Stimulated activated CD4-positive, alpha-beta T cell treated with anti-CD3 and anti-CD28 coated beads, Interleukin-4, amount 100 ng/mL, for 24 hours (primary cell): ENCODE measurements at regions not wholly inside any gene's neighbourhood (a gene's known extent, or its start where the extent isn't known, plus 50 kb on each side); places are given as distances from the start of the nearest gene placed in this dataset.

Experiments used
- DNase-seq: peaks from one replicate; pipeline ENCODE4 v3.0.0-alpha.2; 2020

DNA sequence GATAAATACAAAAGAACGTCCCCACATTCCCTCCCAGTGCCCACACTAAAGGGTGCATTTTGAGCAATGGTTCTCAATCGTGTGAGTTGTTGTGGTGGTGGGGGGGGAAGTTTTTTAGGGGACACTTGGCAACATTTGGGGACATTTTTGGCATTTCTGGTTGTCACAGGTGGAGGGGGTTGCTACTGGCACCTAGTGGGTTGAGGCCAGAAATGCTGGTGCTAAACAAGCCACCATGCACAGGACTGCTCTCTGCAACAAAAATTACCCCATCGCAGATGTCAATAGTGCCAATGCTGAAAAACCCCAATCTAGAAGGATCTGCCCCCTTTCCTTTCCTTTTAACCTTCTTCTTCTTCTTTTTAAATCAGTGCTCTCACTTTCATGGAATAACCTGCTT is 453.3 kb downstream of the TSHZ3 start:
- DNase-seq, result no peak

DNA sequence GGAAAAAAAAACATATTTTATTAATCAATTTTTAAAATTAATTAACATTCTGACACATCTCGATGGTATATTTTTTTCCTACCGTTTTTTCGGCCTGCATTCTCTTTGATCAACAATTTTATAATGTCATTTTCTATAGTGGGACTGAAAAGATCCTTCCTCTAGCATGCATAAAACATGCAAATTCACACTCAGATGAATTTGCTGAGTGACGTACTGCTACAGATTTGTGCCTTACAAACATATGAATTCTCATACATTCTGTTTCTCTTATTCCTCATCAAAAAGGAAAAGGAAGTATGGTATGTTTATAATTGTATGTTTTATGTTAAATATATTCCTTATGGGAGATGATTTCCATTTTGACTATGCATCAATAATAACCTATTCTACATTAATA is 458.2 kb downstream of the TSHZ3 start:
- DNase-seq, result no peak

DNA sequence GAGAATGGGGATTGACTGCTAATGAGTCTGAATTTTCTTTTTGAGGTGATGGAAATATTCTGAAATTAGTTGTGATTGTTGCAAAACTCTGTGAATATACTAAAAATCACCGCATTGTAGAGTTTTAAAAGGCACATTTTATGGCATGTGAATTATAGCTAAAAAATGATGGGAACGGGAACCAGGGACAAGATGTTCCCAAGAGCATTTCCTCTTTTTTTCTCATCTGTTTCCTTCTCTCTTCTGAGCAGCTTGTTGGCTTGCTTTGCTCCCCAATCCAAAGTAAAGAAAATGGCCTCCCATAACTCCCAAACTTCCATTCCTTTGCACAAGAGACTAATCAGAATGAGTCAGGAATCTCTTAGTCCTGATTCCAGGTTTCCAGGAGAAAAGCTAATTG is 459.2 kb downstream of the TSHZ3 start:
- DNase-seq, result no peak

DNA sequence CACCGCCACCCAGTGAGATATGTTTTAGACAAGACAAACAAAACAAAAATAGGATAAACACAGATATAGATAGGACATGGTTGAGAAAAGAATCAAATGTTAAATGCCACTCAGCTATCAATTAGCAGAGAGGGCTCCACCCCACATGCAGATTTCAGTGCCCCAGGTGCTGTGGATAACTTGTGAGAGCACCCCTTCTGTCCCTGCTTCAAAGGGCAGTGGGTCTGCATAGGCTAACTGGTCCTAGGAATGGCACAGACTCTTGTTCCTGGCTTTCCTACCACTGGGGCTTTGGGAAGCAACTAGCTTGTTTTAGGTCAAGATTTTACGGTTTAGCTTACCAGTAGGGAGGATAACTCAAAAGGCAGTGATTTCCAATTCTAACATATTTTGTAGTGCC is 460.3 kb downstream of the TSHZ3 start:
- DNase-seq, result no peak

DNA sequence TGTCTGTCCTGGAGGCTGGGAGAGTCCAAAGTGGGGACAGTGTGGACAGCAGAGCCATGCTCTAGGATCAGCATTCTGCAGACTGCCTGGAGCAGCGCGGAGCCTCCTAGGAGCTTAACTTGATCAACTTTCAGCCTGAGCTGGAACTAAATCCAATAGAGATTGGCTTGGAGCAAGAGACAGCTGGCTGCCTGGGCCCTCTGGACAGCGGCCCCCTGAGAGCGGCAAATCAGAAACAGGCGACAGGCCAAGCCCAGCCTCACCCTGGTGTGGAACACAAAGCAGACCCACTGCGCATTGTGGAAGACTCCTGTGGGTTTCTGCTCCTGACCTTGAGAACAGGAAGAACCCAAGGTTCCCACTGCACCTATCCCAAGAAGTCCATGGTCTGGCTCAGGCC is 462.2 kb downstream of the TSHZ3 start:
- no peak for DNase-seq

DNA sequence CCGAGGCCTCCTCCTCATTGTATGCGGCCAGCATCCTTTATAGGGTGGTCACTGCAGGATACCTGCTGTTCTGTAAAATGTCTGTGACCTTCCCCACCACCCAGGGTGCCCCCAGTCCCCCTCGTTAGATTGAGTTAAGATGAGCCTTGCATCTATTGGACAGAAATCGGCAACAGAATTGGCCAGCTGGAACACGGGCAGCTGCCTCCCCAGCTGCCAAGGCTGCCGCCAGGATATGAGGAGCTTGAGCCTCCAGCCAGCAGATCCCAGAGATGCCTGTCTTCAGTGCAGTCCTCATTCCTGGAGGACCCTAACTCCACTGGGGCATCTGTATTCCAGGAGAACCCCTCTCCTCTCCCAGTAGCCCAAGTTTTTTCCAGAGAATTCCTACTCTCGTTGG is 463.0 kb downstream of the TSHZ3 start:
- no peak for DNase-seq

DNA sequence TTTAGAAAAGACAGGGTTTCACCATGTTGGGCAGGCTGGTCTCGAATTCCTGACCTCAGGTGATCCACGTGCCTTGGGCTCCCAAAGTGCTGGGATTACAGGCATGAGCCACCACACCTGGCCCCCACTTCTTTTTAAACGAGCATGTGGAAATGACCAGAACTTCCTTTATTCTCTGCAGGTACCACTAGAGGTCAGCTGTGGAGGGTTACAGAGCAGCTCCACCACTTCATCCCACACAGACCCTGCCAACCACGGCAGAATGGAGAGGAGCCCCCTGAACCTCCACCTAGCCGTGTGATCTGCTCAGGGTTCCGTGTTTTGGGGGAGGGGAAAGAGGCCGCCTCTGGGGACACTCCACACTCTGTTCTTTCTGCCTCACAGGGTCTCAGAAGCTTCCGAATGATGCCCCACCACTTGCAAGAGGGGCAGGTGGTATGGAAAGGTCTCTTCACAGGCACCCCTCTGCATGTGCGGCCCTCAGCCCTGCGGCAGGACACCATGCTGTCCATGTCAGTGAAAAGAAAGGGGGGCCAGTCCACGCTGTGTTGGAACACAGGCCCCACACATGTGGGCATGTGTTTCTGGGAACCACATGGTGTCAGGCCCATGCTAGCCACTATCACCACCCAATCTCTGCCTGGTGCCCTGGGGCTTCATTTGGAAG is 465.0 kb downstream of the TSHZ3 start:
- no peak for DNase-seq

DNA sequence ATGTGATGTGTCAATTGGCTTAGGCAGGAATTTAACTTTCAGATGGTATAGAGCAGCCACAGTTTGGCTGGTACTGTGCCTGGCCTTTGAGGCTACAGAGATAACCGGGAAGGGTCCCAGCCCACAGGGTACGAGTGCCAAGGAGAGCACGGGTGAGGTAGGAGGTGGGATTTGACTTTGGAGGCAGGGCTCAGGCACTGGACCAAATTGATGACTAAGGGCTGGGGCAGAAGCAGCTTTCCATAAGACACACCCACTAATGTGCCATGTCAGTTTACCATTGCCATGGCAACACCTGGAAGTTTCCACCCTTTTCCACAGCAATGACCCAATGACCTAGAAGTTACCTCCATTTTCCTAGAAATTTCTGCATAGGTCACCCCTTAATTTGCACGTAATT is 466.2 kb downstream of the TSHZ3 start:
- no peak for DNase-seq

DNA sequence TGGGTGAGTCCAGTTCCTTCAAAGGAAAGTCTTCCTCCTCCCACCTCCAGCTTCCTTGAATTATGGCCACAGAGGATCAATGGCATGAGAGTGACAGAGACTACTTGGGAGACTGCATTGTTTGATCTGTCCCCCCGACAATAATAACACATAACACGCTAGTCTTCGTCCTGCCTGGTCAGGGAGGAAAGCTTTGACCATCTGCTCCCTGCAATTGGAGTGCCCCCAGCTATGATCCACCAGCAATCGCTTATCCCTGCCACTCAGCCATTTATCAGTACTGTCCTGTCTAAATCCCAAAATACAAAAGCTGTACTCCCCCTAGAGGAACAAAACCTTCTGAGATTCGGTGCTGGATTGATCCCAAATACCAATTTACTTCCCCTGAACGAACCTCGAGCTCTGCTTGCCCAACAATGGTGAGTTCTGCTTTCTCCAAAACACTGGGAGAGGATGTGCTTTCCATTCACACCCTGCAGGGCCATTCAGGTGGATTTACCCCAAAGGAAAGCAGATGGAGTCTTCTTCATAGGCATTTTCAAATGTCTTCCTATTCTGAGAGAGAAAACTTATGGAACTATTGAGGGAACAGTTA is 466.7 kb downstream of the TSHZ3 start:
- DNase-seq, result no peak

DNA sequence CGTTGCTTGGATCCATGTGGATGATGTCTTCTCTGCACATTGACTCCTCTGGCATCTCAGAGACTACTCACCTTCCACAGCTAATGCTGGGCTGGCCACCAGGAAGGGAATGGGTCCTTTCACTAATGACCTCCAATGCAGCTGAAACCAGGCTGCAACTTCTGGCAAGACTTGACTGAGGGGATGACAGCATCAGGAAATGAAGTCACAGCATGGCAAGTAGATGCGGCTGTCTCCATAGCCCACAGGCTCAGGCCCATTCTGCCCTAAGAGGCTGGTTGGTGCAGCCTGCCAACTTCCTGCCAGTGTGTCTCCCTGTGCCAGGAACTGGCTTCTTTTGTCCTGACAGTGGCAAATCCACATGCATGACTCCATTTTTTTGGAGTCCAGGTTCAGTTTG is 467.3 kb downstream of the TSHZ3 start:
- DNase-seq, result no peak

DNA sequence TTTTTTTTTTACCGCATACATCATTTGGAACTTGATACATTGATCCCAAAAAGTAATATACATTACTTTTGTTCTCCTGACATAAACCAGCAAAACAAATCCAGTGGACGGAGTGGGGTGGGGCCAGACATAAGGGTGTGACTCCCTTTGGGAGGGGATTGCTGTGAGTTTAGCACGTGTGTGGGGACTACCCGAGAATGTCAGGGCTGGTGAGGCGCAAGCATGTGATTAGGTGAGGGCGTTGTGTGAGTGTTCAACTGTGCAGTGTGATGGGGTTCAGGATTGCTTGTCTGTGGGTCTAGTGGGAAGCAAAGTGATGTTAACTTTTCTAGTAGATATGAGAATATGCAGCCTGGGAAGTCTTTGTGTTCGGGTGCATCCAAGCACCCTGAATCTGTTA is 468.0 kb downstream of the TSHZ3 start:
- DNase-seq, result no peak

DNA sequence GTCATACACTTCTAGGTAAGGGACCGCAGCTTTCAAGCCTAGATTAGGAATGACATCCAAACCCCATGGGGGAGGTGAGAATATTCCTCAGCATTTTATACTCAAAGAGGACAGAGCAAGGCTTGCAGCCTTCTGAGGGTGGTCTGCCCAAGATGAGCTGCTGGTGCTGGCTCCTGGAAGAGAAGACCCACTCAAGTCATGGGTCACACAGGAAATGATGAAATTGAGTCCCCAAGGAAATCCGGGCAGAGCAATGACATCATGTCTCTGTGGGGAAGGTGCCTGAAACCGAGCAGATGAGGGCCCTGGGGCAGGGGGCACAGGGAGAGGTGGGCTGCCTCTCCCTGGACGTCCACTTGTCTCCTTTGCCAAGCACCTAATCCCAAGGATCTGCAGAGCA is 468.7 kb downstream of the TSHZ3 start:
- DNase-seq, result no peak

DNA sequence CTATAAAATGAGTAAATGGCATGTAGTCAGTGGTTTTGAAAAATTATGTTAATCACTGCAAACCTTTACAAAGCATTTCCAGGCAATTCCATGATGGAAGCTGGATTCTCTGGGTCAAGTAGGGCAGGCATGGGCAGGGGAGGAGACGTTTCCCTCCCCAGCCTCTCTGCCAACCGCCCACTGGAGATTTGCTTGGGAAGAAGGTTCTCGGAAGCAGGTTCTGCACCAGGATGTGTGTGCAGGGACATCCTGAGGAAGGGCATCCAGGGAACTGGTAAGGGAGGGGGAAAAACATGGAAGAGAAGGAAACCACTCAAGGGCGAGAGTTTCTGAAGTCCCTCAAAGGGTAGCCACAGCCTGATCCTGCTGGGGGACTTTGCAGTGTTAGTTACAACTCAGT is 469.1 kb downstream of the TSHZ3 start:
- DNase-seq, result no peak

DNA sequence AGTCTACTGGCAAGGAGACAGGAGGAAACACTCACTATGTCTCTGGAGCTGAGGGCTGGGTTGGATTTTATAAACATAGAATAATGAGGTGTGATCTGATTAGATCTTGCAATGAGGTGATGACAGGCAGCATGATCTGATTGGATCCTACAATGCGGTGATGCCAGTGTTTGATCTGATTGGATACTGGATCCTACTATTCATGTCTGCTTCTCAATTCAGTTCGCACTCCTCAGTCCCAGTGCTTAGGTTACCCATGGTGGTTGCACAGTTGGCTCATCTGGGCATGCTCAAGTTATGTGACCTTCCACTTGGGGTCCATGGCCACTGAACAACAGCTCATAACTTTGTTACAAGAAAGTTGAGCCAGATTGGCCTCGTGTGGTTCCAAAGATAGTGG is 469.5 kb downstream of the TSHZ3 start:
- no peak for DNase-seq

DNA sequence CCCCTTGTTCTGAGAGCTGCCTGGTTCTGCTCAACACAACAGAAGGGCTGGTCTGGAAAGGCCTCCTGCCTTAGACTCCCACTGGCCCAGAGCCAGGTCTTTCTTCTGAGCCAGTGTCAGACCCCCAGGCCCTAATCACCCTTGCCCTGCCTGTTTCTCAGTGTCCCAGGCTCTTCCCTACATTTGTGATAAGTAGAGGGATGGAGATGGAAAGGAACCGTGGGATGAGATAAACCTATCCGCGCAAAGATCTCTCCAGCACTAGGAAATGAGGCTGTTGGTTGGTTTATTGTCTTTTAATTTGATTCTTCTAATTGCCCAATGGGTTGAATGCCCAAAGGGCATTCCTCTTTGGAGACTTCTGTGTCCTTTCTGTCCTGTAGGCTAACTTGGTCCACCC is 470.0 kb downstream of the TSHZ3 start:
- DNase-seq, result no peak

DNA sequence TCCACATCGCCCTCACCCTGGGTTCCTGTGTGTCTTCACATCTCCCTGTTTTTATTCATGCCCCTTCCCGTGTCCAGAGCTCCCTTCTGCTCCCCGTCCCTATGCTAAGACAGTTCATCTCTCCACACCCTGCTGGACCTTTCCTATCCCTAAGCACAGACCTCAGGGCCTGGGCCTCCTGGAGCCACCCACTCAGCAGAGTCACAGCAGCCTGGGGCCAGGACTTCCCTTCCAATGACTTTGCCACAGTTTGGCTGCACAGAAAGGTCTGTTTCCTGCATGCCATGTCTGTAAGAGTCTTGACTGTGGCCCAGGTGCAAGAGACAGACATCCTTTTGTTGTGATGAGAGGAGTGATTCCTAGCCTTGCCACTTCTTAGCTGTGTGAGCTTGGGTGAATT is 470.7 kb downstream of the TSHZ3 start:
- no peak for DNase-seq

DNA sequence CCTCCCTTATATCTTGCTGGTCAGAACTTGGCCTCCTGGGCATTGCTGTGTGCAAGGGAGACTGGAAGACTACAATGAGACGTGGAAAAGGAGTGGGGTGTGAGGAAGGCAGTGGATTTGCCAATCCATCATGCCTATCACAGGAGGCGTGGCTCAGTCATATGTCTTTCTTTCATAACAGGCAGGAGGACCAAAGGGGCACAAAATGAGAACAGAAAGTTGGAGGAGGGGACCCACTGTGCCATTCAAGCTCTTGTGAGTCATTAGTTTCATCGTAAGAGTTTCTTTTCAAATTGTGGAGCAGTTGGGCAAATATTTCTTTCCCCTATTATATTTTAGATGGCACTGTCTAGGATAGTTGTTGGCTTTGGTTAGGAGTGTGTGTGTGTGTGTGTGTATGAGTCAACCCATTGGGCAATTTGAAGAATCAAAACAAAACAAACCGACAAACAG is 471.5 kb downstream of the TSHZ3 start:
- DNase-seq, result no peak

DNA sequence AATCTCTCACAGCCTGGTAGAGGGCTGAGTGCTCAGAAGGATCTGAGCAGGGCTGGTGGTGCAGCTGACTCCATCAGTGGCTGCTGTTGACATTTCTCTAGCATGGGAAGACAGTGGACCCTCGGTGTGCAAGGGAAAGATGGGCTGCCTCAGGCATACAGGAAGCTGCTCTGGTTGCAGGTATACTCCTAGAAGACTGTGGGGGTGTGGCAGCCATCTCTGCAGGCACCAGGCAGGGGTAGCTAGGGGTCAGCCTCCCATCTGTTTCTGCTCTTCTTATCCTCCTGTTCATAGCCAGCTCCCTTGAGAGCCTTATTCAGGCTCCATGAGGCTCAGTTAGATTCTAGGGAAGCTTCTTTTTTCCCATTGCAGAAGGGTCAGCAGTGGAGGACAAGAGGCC is 475.5 kb downstream of the TSHZ3 start:
- DNase-seq, result no peak

DNA sequence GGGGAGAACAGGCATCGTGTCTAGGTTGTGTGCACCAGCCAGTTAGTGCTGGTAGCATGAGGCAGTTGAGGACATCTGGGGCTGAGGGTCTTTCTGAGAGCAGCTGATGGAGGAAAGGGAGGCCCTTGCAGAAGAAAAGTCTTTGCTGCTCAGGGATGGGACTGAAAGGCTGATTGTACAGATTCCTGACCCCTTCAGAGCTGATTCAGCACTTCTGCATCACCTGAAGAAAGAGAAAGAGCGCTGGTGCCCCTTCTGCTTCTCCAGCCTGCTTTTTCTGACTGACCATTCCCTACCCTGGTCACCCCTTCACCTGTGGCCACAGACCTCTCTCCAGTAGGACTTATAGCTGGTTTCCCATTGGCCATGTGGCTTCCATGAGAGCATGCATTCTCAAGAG is 476.2 kb downstream of the TSHZ3 start:
- no peak for DNase-seq

DNA sequence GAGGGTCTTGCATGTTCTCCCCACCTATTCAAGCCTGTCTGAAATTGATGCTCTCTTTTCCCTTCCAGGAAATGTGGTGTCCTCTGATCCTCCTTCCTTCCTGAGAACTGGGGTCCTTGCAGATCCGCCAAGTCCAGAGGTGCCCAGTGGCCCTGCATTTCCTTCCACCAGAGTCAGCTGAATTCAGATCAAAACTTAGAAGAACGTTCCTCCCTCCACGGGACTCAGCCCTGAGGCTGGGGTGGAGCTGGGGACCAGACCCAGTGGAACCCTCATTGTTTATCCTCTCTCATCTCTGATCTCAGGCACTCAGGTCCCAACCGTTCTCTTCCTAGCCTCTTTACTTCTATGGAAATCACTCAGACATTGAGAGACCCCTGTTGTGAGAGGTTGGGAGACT is 477.3 kb downstream of the TSHZ3 start:
- no peak for DNase-seq

DNA sequence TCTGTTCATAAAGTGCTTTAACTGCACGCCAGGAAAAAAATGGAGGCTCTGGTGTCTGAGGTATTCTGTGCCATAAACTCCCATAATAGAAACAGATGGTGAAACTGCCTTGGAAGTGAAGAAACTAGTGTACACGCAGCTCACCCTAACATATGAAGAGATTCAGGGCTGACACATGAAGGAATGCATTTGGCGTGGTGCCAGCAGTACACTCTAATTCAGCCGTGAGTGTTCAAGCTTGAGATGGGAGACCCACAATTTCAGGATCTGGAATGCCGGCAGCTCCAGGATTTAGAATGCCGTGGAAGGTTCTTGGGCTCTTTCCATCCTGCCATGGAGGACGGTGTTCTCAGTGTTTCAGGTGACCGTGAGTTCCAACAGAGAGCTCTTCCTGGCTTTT is 478.4 kb downstream of the TSHZ3 start:
- DNase-seq, result no peak

DNA sequence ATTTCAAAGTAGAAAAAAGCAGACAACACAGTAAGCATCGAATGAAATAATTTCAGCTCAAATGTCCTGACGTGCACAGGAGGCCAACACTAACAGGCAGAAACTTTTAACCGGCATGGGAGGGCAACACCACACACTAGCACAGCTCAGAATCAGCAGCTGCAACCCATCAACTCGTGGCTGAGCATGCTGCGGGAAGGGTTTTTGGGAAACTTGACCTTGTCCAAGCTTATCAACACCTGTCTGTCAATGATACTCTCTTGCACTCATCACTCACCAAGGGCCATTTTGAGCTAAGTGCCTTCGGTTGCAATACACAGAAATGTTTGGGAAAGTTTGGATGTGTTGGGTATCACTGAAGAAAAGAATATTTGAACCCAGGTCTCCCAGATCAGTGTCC is 483.7 kb downstream of the TSHZ3 start:
- DNase-seq, result no peak

DNA sequence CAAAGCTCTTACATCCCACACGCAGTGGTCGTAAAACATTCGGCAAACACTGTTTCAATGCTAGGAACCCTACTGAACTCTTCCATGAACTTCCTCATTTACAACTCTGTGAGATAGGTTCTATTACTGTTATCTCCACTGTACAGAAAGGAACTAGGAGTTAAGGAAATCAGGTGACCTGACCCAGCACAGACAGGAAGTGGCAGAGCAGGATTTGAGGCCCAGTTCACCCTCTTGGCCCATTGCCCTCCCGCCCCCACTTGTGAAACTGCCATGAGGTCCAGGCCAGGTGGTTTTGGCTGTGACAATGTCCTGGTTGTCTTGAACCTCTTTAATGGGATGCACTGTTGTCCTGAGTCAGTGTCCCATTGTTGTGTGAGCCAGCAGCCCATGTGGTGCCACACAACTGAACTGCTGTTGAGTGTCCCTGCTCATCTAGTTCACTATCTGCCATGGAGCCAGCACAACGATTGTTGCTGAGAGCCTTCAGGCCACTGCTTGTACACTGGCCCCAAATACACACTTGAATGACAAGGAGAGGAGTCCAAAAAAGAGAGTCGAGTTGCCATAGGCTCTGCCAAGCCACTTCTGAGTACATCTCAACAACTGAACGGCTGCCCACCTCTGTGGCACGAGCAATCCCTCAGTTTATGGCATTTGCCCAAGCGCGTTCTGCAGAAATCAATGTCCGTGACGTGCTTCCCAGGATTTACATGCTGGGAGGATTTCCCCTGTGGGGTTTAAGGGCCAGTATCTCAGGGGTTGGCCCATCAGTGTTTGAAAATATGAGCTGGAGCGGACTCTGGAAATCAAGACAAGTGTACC is 484.6 kb downstream of the TSHZ3 start:
- no peak for DNase-seq

DNA sequence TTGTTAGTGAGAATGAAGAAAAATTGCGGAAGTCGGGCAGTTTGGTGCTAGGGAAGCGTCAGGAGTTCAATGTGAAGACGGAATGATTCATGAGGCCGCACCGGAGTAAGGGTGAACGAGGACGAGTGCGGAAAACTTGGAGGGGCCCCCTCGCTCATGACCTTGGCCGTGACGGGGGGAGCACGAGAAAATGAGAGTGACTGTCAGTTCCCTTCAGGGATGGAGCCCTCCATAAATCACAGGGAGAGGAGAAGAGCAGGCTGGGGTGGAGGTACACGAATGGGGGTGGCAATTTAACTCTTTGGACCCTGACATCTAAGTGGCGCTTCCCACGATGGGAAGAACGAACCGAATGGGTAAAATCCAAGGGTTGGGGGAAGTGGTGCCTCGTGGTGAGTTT is 486.4 kb downstream of the TSHZ3 start:
- no peak for DNase-seq
